ENCODE measurements at regions not wholly inside any gene's neighbourhood (a gene's known extent, or its start where the extent isn't known, plus 50 kb on each side); places are given as distances from the start of the nearest gene placed in this dataset.

DNA sequence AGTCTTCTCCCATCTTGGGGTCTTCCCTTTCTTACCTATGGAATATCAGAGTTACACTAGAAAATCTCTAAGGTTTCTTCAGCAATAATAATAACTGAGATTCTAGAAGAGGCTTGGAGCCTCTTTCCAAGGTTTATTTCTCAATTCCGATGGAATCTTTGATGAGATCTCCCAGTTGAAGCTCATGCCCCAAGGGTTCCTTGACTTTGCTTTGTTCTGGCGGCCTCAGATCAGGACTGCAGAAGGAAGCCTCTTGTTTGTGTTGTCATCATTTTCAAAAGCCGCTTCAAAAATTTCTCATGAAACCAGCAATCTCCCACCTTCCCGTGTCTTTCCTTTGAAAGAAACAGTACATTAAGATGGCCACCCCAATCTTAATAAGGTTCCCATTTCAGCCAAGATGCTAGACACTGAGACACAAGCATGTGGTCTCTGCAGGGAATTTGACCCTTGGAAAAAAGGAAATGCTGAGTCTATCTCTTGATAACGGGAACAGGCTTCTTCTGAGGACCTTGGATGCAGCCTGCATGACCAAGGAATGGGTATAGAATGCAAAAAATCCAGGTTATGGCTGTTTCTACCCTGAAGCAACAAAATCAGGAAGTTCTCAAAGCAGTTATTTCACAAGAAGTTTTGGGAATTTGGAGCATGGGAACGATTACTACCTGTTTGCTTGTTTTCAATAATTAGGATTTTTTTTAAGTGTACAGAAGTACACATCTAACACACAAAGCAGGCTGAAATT, 141.6 kb downstream of the CD24 start:
- no peak for DNase-seq
- H3K36me3 Mint-ChIP-seq (ENCODE audit: insufficient read depth in 1 of 3, low read depth in 3 of 3): peaks cover 3 to 13% (median 6%) of the 10 kb centered on the region in 3 experiments; a peak in 6 of 7 replicates
- H2BK20ac ChIP-seq (ENCODE audit: low read depth, low read length, poor library complexity, severe bottlenecking): no peak overlapping the region
- no peaks in the 10 kb centered on the region for H4K20me1 ChIP-seq (ENCODE audit: control insufficient read depth, insufficient read depth, insufficient read length)
- no peak overlapping the region for H2BK5ac ChIP-seq (ENCODE audit: insufficient read length, low read length)
- no peak overlapping the region for H2AK5ac ChIP-seq (ENCODE audit: insufficient read length, low read length)
- no peak overlapping the region for H2BK120ac ChIP-seq (ENCODE audit: low read depth, low read length, poor library complexity, severe bottlenecking)
- no peaks in the 10 kb centered on the region for H3K79me2 ChIP-seq (ENCODE audit: insufficient read depth, low read length)
- H3K23ac ChIP-seq (ENCODE audit: insufficient read length, low read depth, low read length): no peak overlapping the region
- H3K23me2 ChIP-seq (ENCODE audit: insufficient read length, low read depth, low read length, poor library complexity, severe bottlenecking): no peaks in the 10 kb centered on the region
- no peaks in the 10 kb centered on the region for H3K27me3 ChIP-seq (ENCODE audit: insufficient read depth, low read length)
- H3K14ac ChIP-seq (ENCODE audit: insufficient read depth, low read length): no peak overlapping the region
- peaks cover 1% of the 10 kb centered on the region; the same call in 1 of the 2 replicates for H3K27me3 Mint-ChIP-seq (ENCODE audit: low read depth)
- no peak overlapping the region for H3K4me2 ChIP-seq (ENCODE audit: insufficient read depth, insufficient read length, low read length)
- H3K4me1 Mint-ChIP-seq: peaks cover 4 to 8% of the 10 kb centered on the region in 2 experiments; a peak in 3 of 4 replicates
- no peak overlapping the region for H3K27ac Mint-ChIP-seq
- H3K4me1 ChIP-seq (ENCODE audit: insufficient read depth, low read length): no peaks in the 10 kb centered on the region; the same call in 1 of the 2 replicates
- H3K18ac ChIP-seq (ENCODE audit: insufficient read length, low read depth, low read length): no peak overlapping the region
- no peak overlapping the region for H2AFZ ChIP-seq (ENCODE audit: low read length)
- no peak overlapping the region for H4K5ac ChIP-seq (ENCODE audit: insufficient read length, low read depth, low read length)
- no peak overlapping the region for H4K8ac ChIP-seq (replicated peaks; ENCODE audit: insufficient read length, low read depth, low read length)
- no peak overlapping the region for H4K91ac ChIP-seq (ENCODE audit: insufficient read length, low read depth, low read length)
- no CpG with 5 or more reads among the region's 6 CpGs for WGBS (ENCODE audit: extremely low coverage, insufficient read length, low lambda C conversion rate)
- H3K4me3 Mint-ChIP-seq: no peak overlapping the region
- H3K9ac ChIP-seq (ENCODE audit: extremely low read depth, insufficient read length, low read length): no peak overlapping the region
- TF ChIP-seq, protein P1, sequence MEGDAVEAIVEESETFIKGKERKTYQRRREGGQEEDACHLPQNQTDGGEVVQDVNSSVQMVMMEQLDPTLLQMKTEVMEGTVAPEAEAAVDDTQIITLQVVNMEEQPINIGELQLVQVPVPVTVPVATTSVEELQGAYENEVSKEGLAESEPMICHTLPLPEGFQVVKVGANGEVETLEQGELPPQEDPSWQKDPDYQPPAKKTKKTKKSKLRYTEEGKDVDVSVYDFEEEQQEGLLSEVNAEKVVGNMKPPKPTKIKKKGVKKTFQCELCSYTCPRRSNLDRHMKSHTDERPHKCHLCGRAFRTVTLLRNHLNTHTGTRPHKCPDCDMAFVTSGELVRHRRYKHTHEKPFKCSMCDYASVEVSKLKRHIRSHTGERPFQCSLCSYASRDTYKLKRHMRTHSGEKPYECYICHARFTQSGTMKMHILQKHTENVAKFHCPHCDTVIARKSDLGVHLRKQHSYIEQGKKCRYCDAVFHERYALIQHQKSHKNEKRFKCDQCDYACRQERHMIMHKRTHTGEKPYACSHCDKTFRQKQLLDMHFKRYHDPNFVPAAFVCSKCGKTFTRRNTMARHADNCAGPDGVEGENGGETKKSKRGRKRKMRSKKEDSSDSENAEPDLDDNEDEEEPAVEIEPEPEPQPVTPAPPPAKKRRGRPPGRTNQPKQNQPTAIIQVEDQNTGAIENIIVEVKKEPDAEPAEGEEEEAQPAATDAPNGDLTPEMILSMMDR (conservative IDR thresholded peaks at IDR 0.05): no peak
- H2BK12ac ChIP-seq (ENCODE audit: insufficient read length, low read depth, low read length): no peak overlapping the region
- H3K79me1 ChIP-seq (ENCODE audit: insufficient read depth, low read depth, low read length, poor library complexity, severe bottlenecking): no peaks in the 10 kb centered on the region
- peaks cover 8 to 22% of the 10 kb centered on the region in 2 experiments for H3K9me3 Mint-ChIP-seq
- H3T11ph ChIP-seq (ENCODE audit: low read length): no peak overlapping the region
- H2BK15ac ChIP-seq (ENCODE audit: low read depth, low read length): no peak overlapping the region
- no peak overlapping the region for H3K4ac ChIP-seq (ENCODE audit: low read depth, low read length)
- no peaks in the 10 kb centered on the region for H3K9me3 ChIP-seq (ENCODE audit: control insufficient read depth, low read depth, low read length)
- H3K56ac ChIP-seq (ENCODE audit: insufficient read length, low read depth, low read length): no peak overlapping the region
- H3K27ac ChIP-seq (ENCODE audit: insufficient read length, low read depth, low read length): no peak overlapping the region

All from H9 (cell line).